Brain microvascular endothelial cell (primary cell): ENCODE measurements at regions not wholly inside any gene's neighbourhood (a gene's known extent, or its start where the extent isn't known, plus 50 kb on each side); places are given as distances from the start of the nearest gene placed in this dataset.

Experiments
- DNase-seq: peaks from one replicate; pipeline ENCODE4 v3.0.0-alpha.2; 2020
- H3K27ac ChIP-seq: fragments of 250-450 bp; sonication (Bioruptor Pico); 2 replicates; pipeline ENCODE4 v1.5.1; 2020; ENCODE audit warnings: mild to moderate bottlenecking, moderate library complexity
- H3K27me3 ChIP-seq: fragments of 250-450 bp; sonication (Bioruptor Pico); replicated peaks from 2 replicates; pipeline ENCODE4 v1.5.1; 2020; ENCODE audit warnings: mild to moderate bottlenecking
- H3K36me3 ChIP-seq: fragments of 250-450 bp; sonication (Bioruptor Pico); replicated peaks from 2 replicates; pipeline ENCODE4 v1.5.1; 2020; ENCODE audit warnings: mild to moderate bottlenecking
- H3K4me3 ChIP-seq: 2 replicates; pipeline ENCODE4 v1.5.1; 2011; ENCODE audit warnings: low read depth, mild to moderate bottlenecking, control low read depth, low read length, moderate library complexity
- in situ Hi-C: cut with HindIII; loops from 2 replicates; pipeline ENCODE4 v1.10.0; 2017; ENCODE audit warnings: low sequenced_read_pairs, low pct_ligation_motif_present
- TF ChIP-seq, protein P1 (sequence below): IDR thresholded peaks from 2 replicates; pipeline ENCODE4 v1.5.1; 2011; ENCODE audit warnings: low read depth, mild to moderate bottlenecking, moderate library complexity, low read length, control low read depth, inconsistent platforms; ENCODE audit errors: missing control alignments

DNA sequence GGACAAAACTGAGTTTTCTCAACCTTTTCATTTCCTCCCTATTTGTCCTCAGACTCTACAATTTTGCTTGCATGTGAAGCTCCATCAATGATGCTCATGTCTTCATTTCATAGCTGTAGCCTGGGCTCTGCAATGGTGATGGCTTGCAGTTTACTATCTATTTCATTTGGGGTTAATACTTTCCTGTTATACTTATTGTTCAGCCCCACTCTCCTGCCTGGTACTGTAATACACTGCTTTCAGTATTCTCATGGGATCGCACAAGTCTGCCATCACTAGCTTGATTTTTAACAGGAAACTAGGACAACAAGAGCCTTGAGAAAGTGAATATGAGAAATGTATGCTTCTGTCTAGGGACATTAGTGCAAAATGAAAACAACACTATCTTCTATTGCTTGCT is 84.2 kb upstream of the SEMA6A start:
- H3K27me3 ChIP-seq, result no peaks in the 10 kb centered on the region
- TF ChIP-seq, protein P1, sequence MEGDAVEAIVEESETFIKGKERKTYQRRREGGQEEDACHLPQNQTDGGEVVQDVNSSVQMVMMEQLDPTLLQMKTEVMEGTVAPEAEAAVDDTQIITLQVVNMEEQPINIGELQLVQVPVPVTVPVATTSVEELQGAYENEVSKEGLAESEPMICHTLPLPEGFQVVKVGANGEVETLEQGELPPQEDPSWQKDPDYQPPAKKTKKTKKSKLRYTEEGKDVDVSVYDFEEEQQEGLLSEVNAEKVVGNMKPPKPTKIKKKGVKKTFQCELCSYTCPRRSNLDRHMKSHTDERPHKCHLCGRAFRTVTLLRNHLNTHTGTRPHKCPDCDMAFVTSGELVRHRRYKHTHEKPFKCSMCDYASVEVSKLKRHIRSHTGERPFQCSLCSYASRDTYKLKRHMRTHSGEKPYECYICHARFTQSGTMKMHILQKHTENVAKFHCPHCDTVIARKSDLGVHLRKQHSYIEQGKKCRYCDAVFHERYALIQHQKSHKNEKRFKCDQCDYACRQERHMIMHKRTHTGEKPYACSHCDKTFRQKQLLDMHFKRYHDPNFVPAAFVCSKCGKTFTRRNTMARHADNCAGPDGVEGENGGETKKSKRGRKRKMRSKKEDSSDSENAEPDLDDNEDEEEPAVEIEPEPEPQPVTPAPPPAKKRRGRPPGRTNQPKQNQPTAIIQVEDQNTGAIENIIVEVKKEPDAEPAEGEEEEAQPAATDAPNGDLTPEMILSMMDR, result no peak
- H3K27ac ChIP-seq, result no peak overlapping the region
- H3K36me3 ChIP-seq, result no peaks in the 10 kb centered on the region
- no peak for DNase-seq
- in situ Hi-C loops, result no loop called here
- H3K4me3 ChIP-seq, result no peak overlapping the region

DNA sequence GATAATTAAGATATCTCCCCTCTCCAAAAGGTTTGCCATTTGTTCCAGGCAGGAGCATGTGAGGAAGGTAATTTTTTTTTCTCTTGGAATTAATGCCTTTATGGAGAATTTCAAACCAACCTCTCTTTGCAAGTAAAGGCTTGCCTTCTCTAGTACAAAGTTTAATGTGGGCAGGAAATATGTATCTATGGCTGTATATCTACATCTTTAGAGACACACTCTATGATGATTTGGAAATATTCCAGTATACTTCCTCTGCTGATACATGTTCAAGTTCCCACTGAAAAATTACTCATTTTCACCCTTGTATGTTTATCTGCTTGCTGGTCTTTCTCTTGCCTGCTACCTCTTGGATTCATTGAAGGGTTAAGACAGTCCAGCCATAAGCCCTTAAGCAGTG is 83.5 kb upstream of the SEMA6A start:
- H3K27ac ChIP-seq, result no peak overlapping the region
- H3K36me3 ChIP-seq, result no peaks in the 10 kb centered on the region
- no peak for DNase-seq
- H3K27me3 ChIP-seq, result no peaks in the 10 kb centered on the region
- no peak overlapping the region for H3K4me3 ChIP-seq
- TF ChIP-seq, protein P1, result no peak
- in situ Hi-C loops, result no loop called here

GRCh38 chr5:116655431-116655830 is 80.8 kb upstream of the SEMA6A start:
- Histone ChIP-seq H3K27ac (no peak overlapping the region), H3K4me3 (no peak overlapping the region), H3K36me3 (no peaks in the 10 kb centered on the region), H3K27me3 (no peaks in the 10 kb centered on the region)
- in situ Hi-C loops, result no loop called here
- TF ChIP-seq, protein P1, result no peak
- no peak for DNase-seq

DNA sequence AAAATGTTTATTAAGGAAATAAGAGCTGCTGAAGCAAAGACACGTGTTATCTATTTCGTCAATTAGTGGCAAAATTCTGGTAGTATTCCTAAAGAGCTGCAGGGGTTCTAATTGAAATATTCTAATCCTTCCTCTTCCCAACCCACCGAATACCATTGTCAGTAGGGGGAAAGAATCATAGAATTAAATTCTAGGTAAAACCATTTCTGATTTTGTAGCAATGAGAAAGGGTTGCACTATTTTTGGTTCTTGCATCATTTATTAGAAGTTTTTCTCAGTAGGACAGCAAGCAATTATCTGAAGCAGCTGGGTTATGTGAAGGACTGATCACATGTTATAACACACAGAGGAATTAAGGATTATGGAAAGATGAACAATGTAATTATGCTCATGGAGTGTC is 80.3 kb upstream of the SEMA6A start:
- no peak for DNase-seq
- TF ChIP-seq, protein P1, result no peak
- Histone ChIP-seq H3K4me3 (no peak overlapping the region), H3K27me3 (no peaks in the 10 kb centered on the region), H3K36me3 (no peaks in the 10 kb centered on the region), H3K27ac (no peak overlapping the region)
- in situ Hi-C loops, result no loop called here

- in situ Hi-C loops, result no loop called here
- no peaks in the 10 kb centered on the region for H3K27me3 ChIP-seq
- TF ChIP-seq, protein P1, result no peak
- H3K27ac ChIP-seq, result no peak overlapping the region
- no peaks in the 10 kb centered on the region for H3K36me3 ChIP-seq
- DNase-seq, result no peak
- H3K4me3 ChIP-seq, result no peak overlapping the region
Measured at GRCh38 chr5:116652903-116653302, 78.3 kb upstream of the SEMA6A start.

DNA sequence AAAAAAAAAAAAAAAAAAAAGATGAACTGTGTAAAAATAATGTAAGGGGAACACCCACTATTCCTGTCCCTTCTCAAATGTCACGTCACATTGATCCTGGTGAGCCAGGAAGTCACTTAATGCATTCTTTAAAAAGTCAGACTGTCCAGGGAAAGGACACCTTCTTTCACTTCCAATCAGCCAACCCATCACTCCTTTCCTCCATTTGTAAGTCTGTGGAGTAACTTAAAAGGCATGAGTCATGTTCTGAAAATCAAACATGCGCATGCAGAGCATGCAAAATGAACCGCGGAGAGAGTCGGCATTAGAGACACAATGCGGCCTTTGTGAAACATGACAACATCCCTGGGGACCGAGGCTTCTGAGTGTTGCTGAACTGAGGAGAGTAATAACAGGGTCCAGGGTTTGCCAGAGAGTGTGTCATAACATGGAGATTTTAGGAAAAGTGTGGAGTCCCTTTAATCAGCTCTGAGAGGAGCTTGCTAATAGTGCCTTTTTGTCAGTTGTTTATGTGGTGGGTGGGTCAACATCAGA is 77.6 kb upstream of the SEMA6A start:
- TF ChIP-seq, protein P1, result no peak
- H3K27ac ChIP-seq, result no peak overlapping the region
- in situ Hi-C loops, result no loop called here
- H3K27me3 ChIP-seq, result no peaks in the 10 kb centered on the region
- no peaks in the 10 kb centered on the region for H3K36me3 ChIP-seq
- no peak overlapping the region for H3K4me3 ChIP-seq
- peak; percentile 80 for DNase-seq
